H1 (cell line): ENCODE measurements at regions not wholly inside any gene's neighbourhood (a gene's known extent, or its start where the extent isn't known, plus 50 kb on each side); places are given as distances from the start of the nearest gene placed in this dataset.

Experiments
- BCL11A ChIP-seq, 2 experiments: IDR thresholded peaks; one replicate each; pipeline ENCODE4 v1.6.1; 2011; ENCODE audit warnings: low read depth in 2 of 2, low read length in 2 of 2, mild to moderate bottlenecking in 2 of 2
- CBX8 ChIP-seq: fragments of 300-800, 300-1000 bp; sonication (generic); IDR thresholded peaks from 2 replicates; pipeline ENCODE4 v1.7.1; 2016; ENCODE audit warnings: low read depth, low read length, borderline replicate concordance
- CHD2 ChIP-seq: IDR thresholded peaks from 2 replicates; pipeline ENCODE4 v1.6.1; 2012; ENCODE audit warnings: low read length, improper control_type of control experiment
- GTF2F1 ChIP-seq: IDR thresholded peaks from 2 replicates; pipeline ENCODE4 v1.6.1; 2012; ENCODE audit warnings: low read depth, low read length, improper control_type of control experiment, borderline replicate concordance
- HDAC6 ChIP-seq: IDR thresholded peaks from one replicate; pipeline ENCODE4 v1.7.1; 2012; ENCODE audit warnings: low read depth, mild to moderate bottlenecking, inconsistent platforms, low read length, moderate library complexity
- MAFK ChIP-seq: IDR thresholded peaks from 2 replicates; pipeline ENCODE4 v1.6.1; 2012; ENCODE audit warnings: low read depth, mild to moderate bottlenecking, improper control_type of control experiment, low read length
- RFX5 ChIP-seq: IDR thresholded peaks from 2 replicates; pipeline ENCODE4 v1.6.1; 2011; ENCODE audit warnings: low read depth, low read length, improper control_type of control experiment, borderline replicate concordance
- SIN3A ChIP-seq, 2 experiments: IDR thresholded peaks in 1 of 2; conservative IDR thresholded peaks in 1 of 2; 2 replicates each; pipeline ENCODE4 v1.6.1; 2011 to 2012; ENCODE audit warnings: low read length in 2 of 2, improper control_type of control experiment in 1 of 2, low read depth in 1 of 2, mild to moderate bottlenecking in 1 of 2
- SRF ChIP-seq: IDR thresholded peaks from 2 replicates; pipeline ENCODE4 v1.6.1; 2011; ENCODE audit warnings: mild to moderate bottlenecking, low read depth, low read length, moderate library complexity
- TF ChIP-seq, protein P1 (sequence below): fragments of 300-600 bp; sonication (generic); IDR thresholded peaks from 2 replicates; pipeline ENCODE4 v1.7.1; 2012; ENCODE audit warnings: low read length, moderate library complexity, mild to moderate bottlenecking, inconsistent platforms; ENCODE audit not compliant: insufficient replicate concordance

DNA sequence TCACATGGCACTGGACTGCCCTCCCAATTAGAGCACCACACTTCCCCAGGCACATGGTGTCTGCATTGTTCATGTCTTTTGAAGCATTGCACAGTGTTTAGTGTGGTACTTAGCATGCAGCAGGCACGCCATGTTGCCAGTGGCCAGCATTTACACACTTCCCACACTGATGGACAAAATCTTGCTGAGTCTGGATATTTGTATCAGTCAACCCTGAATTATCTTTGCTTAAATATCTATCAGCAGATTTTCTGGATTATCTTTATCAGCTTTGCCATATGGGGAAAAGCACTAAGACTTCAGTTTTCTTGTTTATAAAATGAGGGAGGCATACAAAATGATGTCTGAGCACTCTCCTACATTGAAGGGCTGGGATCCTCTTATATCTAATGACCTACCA lies 416.0 kb upstream of the MMADHC start (continued):
- TF ChIP-seq, protein P1, sequence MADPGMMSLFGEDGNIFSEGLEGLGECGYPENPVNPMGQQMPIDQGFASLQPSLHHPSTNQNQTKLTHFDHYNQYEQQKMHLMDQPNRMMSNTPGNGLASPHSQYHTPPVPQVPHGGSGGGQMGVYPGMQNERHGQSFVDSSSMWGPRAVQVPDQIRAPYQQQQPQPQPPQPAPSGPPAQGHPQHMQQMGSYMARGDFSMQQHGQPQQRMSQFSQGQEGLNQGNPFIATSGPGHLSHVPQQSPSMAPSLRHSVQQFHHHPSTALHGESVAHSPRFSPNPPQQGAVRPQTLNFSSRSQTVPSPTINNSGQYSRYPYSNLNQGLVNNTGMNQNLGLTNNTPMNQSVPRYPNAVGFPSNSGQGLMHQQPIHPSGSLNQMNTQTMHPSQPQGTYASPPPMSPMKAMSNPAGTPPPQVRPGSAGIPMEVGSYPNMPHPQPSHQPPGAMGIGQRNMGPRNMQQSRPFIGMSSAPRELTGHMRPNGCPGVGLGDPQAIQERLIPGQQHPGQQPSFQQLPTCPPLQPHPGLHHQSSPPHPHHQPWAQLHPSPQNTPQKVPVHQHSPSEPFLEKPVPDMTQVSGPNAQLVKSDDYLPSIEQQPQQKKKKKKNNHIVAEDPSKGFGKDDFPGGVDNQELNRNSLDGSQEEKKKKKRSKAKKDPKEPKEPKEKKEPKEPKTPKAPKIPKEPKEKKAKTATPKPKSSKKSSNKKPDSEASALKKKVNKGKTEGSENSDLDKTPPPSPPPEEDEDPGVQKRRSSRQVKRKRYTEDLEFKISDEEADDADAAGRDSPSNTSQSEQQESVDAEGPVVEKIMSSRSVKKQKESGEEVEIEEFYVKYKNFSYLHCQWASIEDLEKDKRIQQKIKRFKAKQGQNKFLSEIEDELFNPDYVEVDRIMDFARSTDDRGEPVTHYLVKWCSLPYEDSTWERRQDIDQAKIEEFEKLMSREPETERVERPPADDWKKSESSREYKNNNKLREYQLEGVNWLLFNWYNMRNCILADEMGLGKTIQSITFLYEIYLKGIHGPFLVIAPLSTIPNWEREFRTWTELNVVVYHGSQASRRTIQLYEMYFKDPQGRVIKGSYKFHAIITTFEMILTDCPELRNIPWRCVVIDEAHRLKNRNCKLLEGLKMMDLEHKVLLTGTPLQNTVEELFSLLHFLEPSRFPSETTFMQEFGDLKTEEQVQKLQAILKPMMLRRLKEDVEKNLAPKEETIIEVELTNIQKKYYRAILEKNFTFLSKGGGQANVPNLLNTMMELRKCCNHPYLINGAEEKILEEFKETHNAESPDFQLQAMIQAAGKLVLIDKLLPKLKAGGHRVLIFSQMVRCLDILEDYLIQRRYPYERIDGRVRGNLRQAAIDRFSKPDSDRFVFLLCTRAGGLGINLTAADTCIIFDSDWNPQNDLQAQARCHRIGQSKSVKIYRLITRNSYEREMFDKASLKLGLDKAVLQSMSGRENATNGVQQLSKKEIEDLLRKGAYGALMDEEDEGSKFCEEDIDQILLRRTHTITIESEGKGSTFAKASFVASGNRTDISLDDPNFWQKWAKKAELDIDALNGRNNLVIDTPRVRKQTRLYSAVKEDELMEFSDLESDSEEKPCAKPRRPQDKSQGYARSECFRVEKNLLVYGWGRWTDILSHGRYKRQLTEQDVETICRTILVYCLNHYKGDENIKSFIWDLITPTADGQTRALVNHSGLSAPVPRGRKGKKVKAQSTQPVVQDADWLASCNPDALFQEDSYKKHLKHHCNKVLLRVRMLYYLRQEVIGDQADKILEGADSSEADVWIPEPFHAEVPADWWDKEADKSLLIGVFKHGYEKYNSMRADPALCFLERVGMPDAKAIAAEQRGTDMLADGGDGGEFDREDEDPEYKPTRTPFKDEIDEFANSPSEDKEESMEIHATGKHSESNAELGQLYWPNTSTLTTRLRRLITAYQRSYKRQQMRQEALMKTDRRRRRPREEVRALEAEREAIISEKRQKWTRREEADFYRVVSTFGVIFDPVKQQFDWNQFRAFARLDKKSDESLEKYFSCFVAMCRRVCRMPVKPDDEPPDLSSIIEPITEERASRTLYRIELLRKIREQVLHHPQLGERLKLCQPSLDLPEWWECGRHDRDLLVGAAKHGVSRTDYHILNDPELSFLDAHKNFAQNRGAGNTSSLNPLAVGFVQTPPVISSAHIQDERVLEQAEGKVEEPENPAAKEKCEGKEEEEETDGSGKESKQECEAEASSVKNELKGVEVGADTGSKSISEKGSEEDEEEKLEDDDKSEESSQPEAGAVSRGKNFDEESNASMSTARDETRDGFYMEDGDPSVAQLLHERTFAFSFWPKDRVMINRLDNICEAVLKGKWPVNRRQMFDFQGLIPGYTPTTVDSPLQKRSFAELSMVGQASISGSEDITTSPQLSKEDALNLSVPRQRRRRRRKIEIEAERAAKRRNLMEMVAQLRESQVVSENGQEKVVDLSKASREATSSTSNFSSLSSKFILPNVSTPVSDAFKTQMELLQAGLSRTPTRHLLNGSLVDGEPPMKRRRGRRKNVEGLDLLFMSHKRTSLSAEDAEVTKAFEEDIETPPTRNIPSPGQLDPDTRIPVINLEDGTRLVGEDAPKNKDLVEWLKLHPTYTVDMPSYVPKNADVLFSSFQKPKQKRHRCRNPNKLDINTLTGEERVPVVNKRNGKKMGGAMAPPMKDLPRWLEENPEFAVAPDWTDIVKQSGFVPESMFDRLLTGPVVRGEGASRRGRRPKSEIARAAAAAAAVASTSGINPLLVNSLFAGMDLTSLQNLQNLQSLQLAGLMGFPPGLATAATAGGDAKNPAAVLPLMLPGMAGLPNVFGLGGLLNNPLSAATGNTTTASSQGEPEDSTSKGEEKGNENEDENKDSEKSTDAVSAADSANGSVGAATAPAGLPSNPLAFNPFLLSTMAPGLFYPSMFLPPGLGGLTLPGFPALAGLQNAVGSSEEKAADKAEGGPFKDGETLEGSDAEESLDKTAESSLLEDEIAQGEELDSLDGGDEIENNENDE, result no peak
- TF ChIP-seq CBX8 (no peak), HDAC6 (no peak), SIN3A (conservative IDR thresholded peaks at IDR 0.05 in 1 of 2, IDR thresholded peaks at IDR 0.05 in 1 of 2; ENCODE audit: low read depth in 1 of 2, low read length in 2 of 2) (no peak), BCL11A (IDR thresholded peaks at IDR 0.05; ENCODE audit: low read depth in 2 of 2, low read length in 2 of 2) (no peak), MAFK (no peak), GTF2F1 (no peak), RFX5 (no peak), SRF (no peak), CHD2 (no peak)
